ENCODE measurements at regions not wholly inside any gene's neighbourhood (a gene's known extent, or its start where the extent isn't known, plus 50 kb on each side); places are given as distances from the start of the nearest gene placed in this dataset.

GRCh38 chr3:83894223-83894622 is 1064.6 kb upstream of the CADM2 start (continued):
- TF ChIP-seq FOXP4 (CRISPR knock-in tag; IDR thresholded peaks at IDR 0.05; ENCODE audit: borderline replicate concordance) (no peak), ZNF512 (tag; IDR thresholded peaks at IDR 0.05) (no peak), ZNF830 (CRISPR knock-in tag; IDR thresholded peaks at IDR 0.05) (no peak), L3MBTL2 (IDR thresholded peaks at IDR 0.05) (no peak), THAP7 (CRISPR knock-in tag; IDR thresholded peaks at IDR 0.05) (no peak)

- intact Hi-C loops (cut with micrococcal nuclease) (no loop called here), in situ Hi-C loops (cut with MboI) (no loop called here)
- Histone ChIP-seq H3K4me2 (ENCODE audit: insufficient read depth, low read length) (no peak overlapping the region), H3K9ac (ENCODE audit: insufficient read depth in 1 of 2, low read depth in 2 of 2, low read length in 2 of 2) (no peak overlapping the region), H3K27ac (ENCODE audit: extremely low read depth, low read depth, low read length) (no peak overlapping the region), H3K4me3 (no peak overlapping the region), H3K79me2 (ENCODE audit: control insufficient read depth, insufficient read depth, low read length) (no peaks in the 10 kb centered on the region), H3K9me1 (ENCODE audit: control insufficient read depth, insufficient read depth, low read length) (no peaks in the 10 kb centered on the region), H3K9me3 (replicated peaks; ENCODE audit: control insufficient read depth, insufficient read depth, low read depth, low read length) (no peaks in the 10 kb centered on the region), H3K4me1 (replicated peaks in 1 of 2; ENCODE audit: control insufficient read depth in 2 of 2, insufficient read depth in 2 of 2, low read length in 2 of 2) (no peaks in the 10 kb centered on the region), H3K27me3 (ENCODE audit: control insufficient read depth in 2 of 2, insufficient read depth in 2 of 2, low read length in 2 of 2) (no peaks in the 10 kb centered on the region), H4K20me1 (replicated peaks; ENCODE audit: control insufficient read depth, insufficient read depth, low read length) (no peaks in the 10 kb centered on the region), H3K36me3 (ENCODE audit: control insufficient read depth, insufficient read depth, low read length) (no peaks in the 10 kb centered on the region), H2AFZ (ENCODE audit: low read depth, low read length) (no peak overlapping the region)
- no TSS peak for BruUV-seq (replicated peaks)
- no peak for DNase-seq (ENCODE audit: extremely low read depth in 1 of 4, low spot score in 3 of 4)
- POLR2A ChIA-PET = no interaction called here
- CTCF ChIA-PET (ENCODE audit: low intra/inter-chr PET ratio) = no interaction called here
- no peak for FAIRE-seq
- 0% methylated on average over 1 of the region's 1 CpG for WGBS (ENCODE audit: insufficient coverage, low coverage, missing lambda C conversion rate)
- no peak for ATAC-seq
- TF ChIP-seq ZNF165 (CRISPR knock-in tag; IDR thresholded peaks at IDR 0.05; ENCODE audit: borderline replicate concordance) (no peak), EWSR1 (IDR thresholded peaks at IDR 0.05; ENCODE audit: borderline replicate concordance, low read depth, partially characterized antibody) (no peak), RHOXF2B (CRISPR knock-in tag; conservative IDR thresholded peaks at IDR 0.05) (no peak), RUNX1 (IDR thresholded peaks at IDR 0.05; ENCODE audit: low read depth) (no peak), POLR3A (IDR thresholded peaks at IDR 0.05; ENCODE audit: borderline replicate concordance, extremely low read depth, insufficient read depth, insufficient read length) (no peak), ZNF282 (CRISPR knock-in tag; IDR thresholded peaks at IDR 0.05) (no peak), RERE (CRISPR knock-in tag; IDR thresholded peaks at IDR 0.05; ENCODE audit: borderline replicate concordance) (no peak), SMARCA4 (IDR thresholded peaks at IDR 0.05) (no peak)
These were observed 1062.9 kb upstream of the CADM2 start for GRCh38 chr3:83895892-83896291.

All from K562 (cell line).